ENCODE measurements at regions not wholly inside any gene's neighbourhood (a gene's known extent, or its start where the extent isn't known, plus 50 kb on each side); places are given as distances from the start of the nearest gene placed in this dataset.

DNA sequence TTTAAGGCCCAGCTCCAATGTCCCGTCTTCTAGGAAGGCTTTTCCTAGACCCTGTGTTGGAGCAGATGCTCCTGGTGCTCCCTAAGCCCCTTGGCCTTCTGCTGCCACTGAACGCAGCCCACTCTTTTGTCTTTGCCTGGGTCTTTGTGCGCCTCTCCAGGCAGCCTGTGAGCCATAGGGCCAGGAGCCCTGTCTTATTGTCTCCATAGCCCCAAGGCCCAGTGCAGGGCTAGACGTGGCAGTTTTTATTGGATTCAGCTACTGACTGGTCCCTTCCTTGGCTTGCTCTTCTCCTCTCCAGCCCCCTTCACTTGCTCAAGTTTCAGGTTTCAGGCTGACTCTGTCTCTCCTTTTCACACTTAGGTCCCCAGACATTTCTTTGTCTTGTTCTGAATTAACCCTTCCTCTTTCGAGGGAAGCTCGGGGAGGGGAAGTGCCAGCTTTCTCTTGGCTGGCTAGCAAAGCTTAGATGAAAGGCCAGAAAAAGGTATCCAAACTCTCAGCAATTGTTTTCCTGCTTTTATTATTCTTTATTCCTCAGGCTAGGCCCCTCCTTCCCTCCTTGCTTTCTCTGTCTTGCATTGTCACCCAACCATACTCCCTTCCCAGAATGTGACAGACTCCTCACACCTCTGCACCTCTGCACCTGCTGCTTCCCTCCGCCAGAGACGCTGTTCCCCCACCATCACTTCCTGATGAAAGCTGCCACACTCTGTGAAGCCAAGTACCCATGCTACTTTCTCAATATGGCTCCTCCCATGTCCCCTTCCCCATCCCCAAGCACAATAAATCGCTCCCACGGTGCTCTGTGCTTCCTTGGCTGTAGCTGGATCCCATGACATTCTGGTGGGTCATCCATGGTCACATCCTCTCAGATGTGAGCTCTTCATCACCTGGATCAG lies 101.6 kb upstream of the CPEB4 start (continued):
- TF ChIP-seq, protein P1, sequence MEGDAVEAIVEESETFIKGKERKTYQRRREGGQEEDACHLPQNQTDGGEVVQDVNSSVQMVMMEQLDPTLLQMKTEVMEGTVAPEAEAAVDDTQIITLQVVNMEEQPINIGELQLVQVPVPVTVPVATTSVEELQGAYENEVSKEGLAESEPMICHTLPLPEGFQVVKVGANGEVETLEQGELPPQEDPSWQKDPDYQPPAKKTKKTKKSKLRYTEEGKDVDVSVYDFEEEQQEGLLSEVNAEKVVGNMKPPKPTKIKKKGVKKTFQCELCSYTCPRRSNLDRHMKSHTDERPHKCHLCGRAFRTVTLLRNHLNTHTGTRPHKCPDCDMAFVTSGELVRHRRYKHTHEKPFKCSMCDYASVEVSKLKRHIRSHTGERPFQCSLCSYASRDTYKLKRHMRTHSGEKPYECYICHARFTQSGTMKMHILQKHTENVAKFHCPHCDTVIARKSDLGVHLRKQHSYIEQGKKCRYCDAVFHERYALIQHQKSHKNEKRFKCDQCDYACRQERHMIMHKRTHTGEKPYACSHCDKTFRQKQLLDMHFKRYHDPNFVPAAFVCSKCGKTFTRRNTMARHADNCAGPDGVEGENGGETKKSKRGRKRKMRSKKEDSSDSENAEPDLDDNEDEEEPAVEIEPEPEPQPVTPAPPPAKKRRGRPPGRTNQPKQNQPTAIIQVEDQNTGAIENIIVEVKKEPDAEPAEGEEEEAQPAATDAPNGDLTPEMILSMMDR (IDR thresholded peaks at IDR 0.05 in 2 of 3, conservative IDR thresholded peaks at IDR 0.05 in 1 of 3; ENCODE audit: insufficient read depth in 2 of 3, low read depth in 1 of 3, low read length in 3 of 3), result peak; percentile 82 to 96 (median 91)
- no peak for TF ChIP-seq RBFOX2 (IDR thresholded peaks at IDR 0.05; ENCODE audit: low read depth, low read length)
- no peak for TF ChIP-seq ESRRB (CRISPR knock-in tag; IDR thresholded peaks at IDR 0.05; ENCODE audit: borderline replicate concordance)
- no peak for TF ChIP-seq HMG20A (CRISPR knock-in tag; conservative IDR thresholded peaks at IDR 0.05)
- no peak for TF ChIP-seq POLR3G (IDR thresholded peaks at IDR 0.05; ENCODE audit: extremely low read depth, insufficient read length, insufficient replicate concordance)
- TF ChIP-seq GATAD2A (IDR thresholded peaks at IDR 0.05), result no peak
- TF ChIP-seq XRCC4 (IDR thresholded peaks at IDR 0.05; ENCODE audit: extremely low read depth, insufficient read depth, insufficient read length), result no peak
- TF ChIP-seq ZNF3 (CRISPR knock-in tag; IDR thresholded peaks at IDR 0.05), result no peak
- no peak for TF ChIP-seq ZNF23 (CRISPR knock-in tag; IDR thresholded peaks at IDR 0.05)
- no peak for TF ChIP-seq TCF7 (IDR thresholded peaks at IDR 0.05; ENCODE audit: borderline replicate concordance)
- TF ChIP-seq, protein P2, sequence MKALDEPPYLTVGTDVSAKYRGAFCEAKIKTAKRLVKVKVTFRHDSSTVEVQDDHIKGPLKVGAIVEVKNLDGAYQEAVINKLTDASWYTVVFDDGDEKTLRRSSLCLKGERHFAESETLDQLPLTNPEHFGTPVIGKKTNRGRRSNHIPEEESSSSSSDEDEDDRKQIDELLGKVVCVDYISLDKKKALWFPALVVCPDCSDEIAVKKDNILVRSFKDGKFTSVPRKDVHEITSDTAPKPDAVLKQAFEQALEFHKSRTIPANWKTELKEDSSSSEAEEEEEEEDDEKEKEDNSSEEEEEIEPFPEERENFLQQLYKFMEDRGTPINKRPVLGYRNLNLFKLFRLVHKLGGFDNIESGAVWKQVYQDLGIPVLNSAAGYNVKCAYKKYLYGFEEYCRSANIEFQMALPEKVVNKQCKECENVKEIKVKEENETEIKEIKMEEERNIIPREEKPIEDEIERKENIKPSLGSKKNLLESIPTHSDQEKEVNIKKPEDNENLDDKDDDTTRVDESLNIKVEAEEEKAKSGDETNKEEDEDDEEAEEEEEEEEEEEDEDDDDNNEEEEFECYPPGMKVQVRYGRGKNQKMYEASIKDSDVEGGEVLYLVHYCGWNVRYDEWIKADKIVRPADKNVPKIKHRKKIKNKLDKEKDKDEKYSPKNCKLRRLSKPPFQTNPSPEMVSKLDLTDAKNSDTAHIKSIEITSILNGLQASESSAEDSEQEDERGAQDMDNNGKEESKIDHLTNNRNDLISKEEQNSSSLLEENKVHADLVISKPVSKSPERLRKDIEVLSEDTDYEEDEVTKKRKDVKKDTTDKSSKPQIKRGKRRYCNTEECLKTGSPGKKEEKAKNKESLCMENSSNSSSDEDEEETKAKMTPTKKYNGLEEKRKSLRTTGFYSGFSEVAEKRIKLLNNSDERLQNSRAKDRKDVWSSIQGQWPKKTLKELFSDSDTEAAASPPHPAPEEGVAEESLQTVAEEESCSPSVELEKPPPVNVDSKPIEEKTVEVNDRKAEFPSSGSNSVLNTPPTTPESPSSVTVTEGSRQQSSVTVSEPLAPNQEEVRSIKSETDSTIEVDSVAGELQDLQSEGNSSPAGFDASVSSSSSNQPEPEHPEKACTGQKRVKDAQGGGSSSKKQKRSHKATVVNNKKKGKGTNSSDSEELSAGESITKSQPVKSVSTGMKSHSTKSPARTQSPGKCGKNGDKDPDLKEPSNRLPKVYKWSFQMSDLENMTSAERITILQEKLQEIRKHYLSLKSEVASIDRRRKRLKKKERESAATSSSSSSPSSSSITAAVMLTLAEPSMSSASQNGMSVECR (CRISPR knock-in tag; IDR thresholded peaks at IDR 0.05), result no peak
- no peak for TF ChIP-seq RREB1 (CRISPR knock-in tag; IDR thresholded peaks at IDR 0.05)
- TF ChIP-seq ASH1L (IDR thresholded peaks at IDR 0.05; ENCODE audit: borderline replicate concordance, low read depth, partially characterized antibody), result no peak
- no peak for TF ChIP-seq MXI1 (IDR thresholded peaks at IDR 0.05; ENCODE audit: low read depth, low read length)
- TF ChIP-seq CBFA2T2 (conservative IDR thresholded peaks at IDR 0.05), result no peak

Measured in K562 (cell line).